Stimulated activated naive B cell treated with anti-CD40 and anti-IgM and Interleukin-4, amounts not matched to agents 10 μg/mL and 1 μg/mL and 100 μg/mL, for 72 hours (primary cell): ENCODE measurements at regions not wholly inside any gene's neighbourhood (a gene's known extent, or its start where the extent isn't known, plus 50 kb on each side); places are given as distances from the start of the nearest gene placed in this dataset.

Experiments
- ATAC-seq, 2 donors: fragments of 150-1000 bp; cut with Tn5 transposase; replicated peaks; 2 replicates each; pipeline ENCODE4 v1.10.0; 2021; ENCODE audit warnings: moderate library complexity in 1 of 2
- DNase-seq: peaks from one replicate; pipeline ENCODE4 v3.0.0; 2021
- H3K27ac Mint-ChIP-seq: one replicate; pipeline ENCODE4 v1.8.0; 2022; ENCODE audit warnings: mild to moderate bottlenecking, mixed read lengths
- H3K27me3 Mint-ChIP-seq, 2 donors: one replicate each; pipeline ENCODE4 v1.8.0; 2022; ENCODE audit warnings: mixed read lengths in 2 of 2
- H3K36me3 Mint-ChIP-seq, 2 donors: one replicate each; pipeline ENCODE4 v1.8.0; 2022; ENCODE audit warnings: mixed read lengths in 2 of 2, mild to moderate bottlenecking in 1 of 2
- H3K4me1 Mint-ChIP-seq, 2 donors: one replicate each; pipeline ENCODE4 v1.8.0; 2022; ENCODE audit warnings: mixed read lengths in 2 of 2, mild to moderate bottlenecking in 1 of 2
- H3K4me3 Mint-ChIP-seq, 2 donors: one replicate each; pipeline ENCODE4 v1.8.0; 2022; ENCODE audit warnings: mild to moderate bottlenecking in 2 of 2, mixed read lengths in 2 of 2, moderate library complexity in 1 of 2
- H3K9me3 Mint-ChIP-seq, 2 donors: one replicate each; pipeline ENCODE4 v1.8.0; 2022; ENCODE audit warnings: mixed read lengths in 2 of 2, mild to moderate bottlenecking in 1 of 2

GRCh38 chr10:8462565-8462964 is 408.1 kb downstream of the GATA3 start:
- DNase-seq, result no peak
- no peaks in the 10 kb centered on the region for H3K4me1 Mint-ChIP-seq
- ATAC-seq, result no peak
- peaks cover 0 to 8% of the 10 kb centered on the region in 2 donors for H3K9me3 Mint-ChIP-seq
- no peak overlapping the region for H3K27ac Mint-ChIP-seq
- no peaks in the 10 kb centered on the region for H3K36me3 Mint-ChIP-seq
- H3K27me3 Mint-ChIP-seq, result peaks cover 4 to 7% of the 10 kb centered on the region in 2 donors
- no peak overlapping the region for H3K4me3 Mint-ChIP-seq

- H3K9me3 Mint-ChIP-seq, result peaks cover 0 to 2% of the 10 kb centered on the region in 2 donors
- no peak overlapping the region for H3K4me3 Mint-ChIP-seq
- no peak overlapping the region for H3K27ac Mint-ChIP-seq
- H3K4me1 Mint-ChIP-seq, result no peaks in the 10 kb centered on the region
- H3K36me3 Mint-ChIP-seq, result no peaks in the 10 kb centered on the region
- H3K27me3 Mint-ChIP-seq, result peaks cover 4 to 7% of the 10 kb centered on the region in 2 donors
- ATAC-seq, result no peak
- DNase-seq, result no peak
Measured at GRCh38 chr10:8463853-8464252, 409.4 kb downstream of the GATA3 start.

- Mint-ChIP-seq H3K9me3 (peaks cover 2 to 3% of the 10 kb centered on the region in 2 donors), H3K4me1 (no peaks in the 10 kb centered on the region), H3K27ac (no peak overlapping the region), H3K4me3 (no peak overlapping the region), H3K27me3 (peaks cover 0 to 3% of the 10 kb centered on the region in 2 donors), H3K36me3 (no peaks in the 10 kb centered on the region)
- ATAC-seq, result no peak
- DNase-seq, result no peak
Measured at GRCh38 chr10:8468477-8468876, 414.0 kb downstream of the GATA3 start.

GRCh38 chr10:8473205-8473604 is 418.7 kb downstream of the GATA3 start:
- peaks cover 5 to 11% of the 10 kb centered on the region in 2 donors for H3K27me3 Mint-ChIP-seq
- peaks cover 7 to 8% of the 10 kb centered on the region in 2 donors for H3K9me3 Mint-ChIP-seq
- DNase-seq, result no peak
- no peak overlapping the region for H3K27ac Mint-ChIP-seq
- peaks cover 0 to 3% of the 10 kb centered on the region in 2 donors for H3K36me3 Mint-ChIP-seq
- H3K4me3 Mint-ChIP-seq, result no peak overlapping the region
- no peaks in the 10 kb centered on the region for H3K4me1 Mint-ChIP-seq
- no peak for ATAC-seq

GRCh38 chr10:8477300-8477699 is 422.8 kb downstream of the GATA3 start:
- H3K36me3 Mint-ChIP-seq, result peaks cover 0 to 3% of the 10 kb centered on the region in 2 donors
- H3K27ac Mint-ChIP-seq, result no peak overlapping the region
- no peak overlapping the region for H3K4me3 Mint-ChIP-seq
- H3K9me3 Mint-ChIP-seq, result peaks cover 5% of the 10 kb centered on the region in 2 donors
- peaks cover 9% of the 10 kb centered on the region in 2 donors for H3K27me3 Mint-ChIP-seq
- DNase-seq (no peak), ATAC-seq (no peak)
- no peaks in the 10 kb centered on the region for H3K4me1 Mint-ChIP-seq

GRCh38 chr10:8481718-8482504 is 427.4 kb downstream of the GATA3 start:
- Mint-ChIP-seq H3K4me3 (no peak overlapping the region), H3K4me1 (no peaks in the 10 kb centered on the region), H3K9me3 (peaks cover 4% of the 10 kb centered on the region in 2 donors), H3K27ac (no peak overlapping the region), H3K36me3 (peaks cover 0 to 3% of the 10 kb centered on the region in 2 donors), H3K27me3 (peaks cover 8 to 15% of the 10 kb centered on the region in 2 donors)
- ATAC-seq (no peak), DNase-seq (no peak)

- no peaks in the 10 kb centered on the region for H3K36me3 Mint-ChIP-seq
- no peaks in the 10 kb centered on the region for H3K9me3 Mint-ChIP-seq
- H3K4me3 Mint-ChIP-seq, result no peak overlapping the region
- no peaks in the 10 kb centered on the region for H3K4me1 Mint-ChIP-seq
- DNase-seq (no peak), ATAC-seq (no peak)
- no peak overlapping the region for H3K27ac Mint-ChIP-seq
- peaks cover 10 to 12% of the 10 kb centered on the region in 2 donors for H3K27me3 Mint-ChIP-seq
Measured at GRCh38 chr10:8485032-8485431, 430.5 kb downstream of the GATA3 start.

- H3K4me3 Mint-ChIP-seq, result no peak overlapping the region
- DNase-seq, result no peak
- peaks cover 10 to 12% of the 10 kb centered on the region in 2 donors for H3K27me3 Mint-ChIP-seq
Measured at GRCh38 chr10:8487346-8487745, 432.9 kb downstream of the GATA3 start.

GRCh38 chr10:8489232-8489631 is 434.7 kb downstream of the GATA3 start:
- Mint-ChIP-seq H3K4me3 (no peak overlapping the region), H3K27me3 (peaks cover 4% of the 10 kb centered on the region in 2 donors), H3K4me1 (no peaks in the 10 kb centered on the region), H3K27ac (no peak overlapping the region), H3K9me3 (peaks cover 0 to 4% of the 10 kb centered on the region in 2 donors), H3K36me3 (no peaks in the 10 kb centered on the region)
- DNase-seq (no peak), ATAC-seq (no peak)

More at GRCh38 chr10:8487346-8487745, 432.9 kb downstream of the GATA3 start:
- no peaks in the 10 kb centered on the region for H3K36me3 Mint-ChIP-seq
- no peak for ATAC-seq
- H3K27ac Mint-ChIP-seq, result no peak overlapping the region
- H3K9me3 Mint-ChIP-seq, result peaks cover 0 to under 1% of the 10 kb centered on the region in 2 donors
- H3K4me1 Mint-ChIP-seq, result no peaks in the 10 kb centered on the region

- no peak for DNase-seq
- Mint-ChIP-seq H3K4me3 (no peak overlapping the region), H3K27me3 (peaks cover 0 to 4% of the 10 kb centered on the region in 2 donors), H3K27ac (no peak overlapping the region), H3K9me3 (peaks cover 0 to 4% of the 10 kb centered on the region in 2 donors), H3K4me1 (no peaks in the 10 kb centered on the region), H3K36me3 (no peaks in the 10 kb centered on the region)
- ATAC-seq, result no peak
Measured at GRCh38 chr10:8489823-8490222, 435.3 kb downstream of the GATA3 start.

- DNase-seq (no peak), ATAC-seq (no peak)
- Mint-ChIP-seq H3K36me3 (no peaks in the 10 kb centered on the region), H3K4me1 (no peaks in the 10 kb centered on the region), H3K27me3 (peaks cover 4 to 17% of the 10 kb centered on the region in 2 donors), H3K27ac (no peak overlapping the region), H3K4me3 (no peak overlapping the region), H3K9me3 (peaks cover 0 to 9% of the 10 kb centered on the region in 2 donors)
Measured at GRCh38 chr10:8498290-8498689, 443.8 kb downstream of the GATA3 start.

- ATAC-seq (no peak), DNase-seq (no peak)
- Mint-ChIP-seq H3K27me3 (peaks cover 4 to 19% of the 10 kb centered on the region in 2 donors), H3K36me3 (no peaks in the 10 kb centered on the region), H3K27ac (no peak overlapping the region), H3K9me3 (peaks cover 0 to 9% of the 10 kb centered on the region in 2 donors), H3K4me3 (no peak overlapping the region), H3K4me1 (no peaks in the 10 kb centered on the region)
Measured at GRCh38 chr10:8498881-8499280, 444.4 kb downstream of the GATA3 start.

GRCh38 chr10:8499312-8499711 is 444.8 kb downstream of the GATA3 start:
- DNase-seq (no peak), ATAC-seq (no peak)
- Mint-ChIP-seq H3K27ac (no peak overlapping the region), H3K4me3 (no peak overlapping the region), H3K4me1 (no peaks in the 10 kb centered on the region), H3K9me3 (peaks cover 0 to 9% of the 10 kb centered on the region in 2 donors), H3K27me3 (peaks cover 4 to 23% of the 10 kb centered on the region in 2 donors), H3K36me3 (no peaks in the 10 kb centered on the region)

- H3K4me1 Mint-ChIP-seq, result no peaks in the 10 kb centered on the region
Measured at GRCh38 chr10:8499752-8500390, 445.4 kb downstream of the GATA3 start.

GRCh38 chr10:8502573-8502972 is 448.1 kb downstream of the GATA3 start:
- ATAC-seq (no peak), DNase-seq (no peak)
- no peaks in the 10 kb centered on the region for H3K36me3 Mint-ChIP-seq
- peaks cover 0 to 7% of the 10 kb centered on the region in 2 donors for H3K9me3 Mint-ChIP-seq
- H3K4me3 Mint-ChIP-seq, result no peak overlapping the region
- peaks cover 7 to 28% of the 10 kb centered on the region in 2 donors for H3K27me3 Mint-ChIP-seq
- H3K27ac Mint-ChIP-seq, result no peak overlapping the region
- no peaks in the 10 kb centered on the region for H3K4me1 Mint-ChIP-seq

More at GRCh38 chr10:8499752-8500390, 445.4 kb downstream of the GATA3 start:
- no peaks in the 10 kb centered on the region for H3K36me3 Mint-ChIP-seq
- H3K27me3 Mint-ChIP-seq, result peaks cover 4 to 27% of the 10 kb centered on the region in 2 donors
- no peak overlapping the region for H3K4me3 Mint-ChIP-seq
- DNase-seq (no peak), ATAC-seq (no peak)
- H3K27ac Mint-ChIP-seq, result no peak overlapping the region
- H3K9me3 Mint-ChIP-seq, result peaks cover 0 to 9% of the 10 kb centered on the region in 2 donors
